Endothelial cell of umbilical vein (primary cell): ENCODE measurements at regions not wholly inside any gene's neighbourhood (a gene's known extent, or its start where the extent isn't known, plus 50 kb on each side); places are given as distances from the start of the nearest gene placed in this dataset.

Source experiments
- BruUV-seq: library from RNA; stranded (reverse); fragments of 400-500 nt; replicated peaks from 2 replicates; lab custom pipeline; 2021; lab: Mats Ljungman, UMichigan
- CTCF ChIA-PET: fragments of 300-600, 350-600 bp; sonication (Branson Sonifier 250); formaldehyde crosslinking; loops from one replicate; lab custom pipeline; 2021; ENCODE audit warnings: antibody characterized with exemption, inconsistent platforms; lab: Charles Lee
- POLR2A ChIA-PET: fragments of 300-600, 350-600 bp; sonication (Branson Sonifier 250); formaldehyde crosslinking; loops from one replicate; lab custom pipeline; 2021; ENCODE audit warnings: antibody characterized with exemption, inconsistent platforms; lab: Charles Lee
- DNase-seq: peaks from one replicate; pipeline ENCODE4 v3.0.0-alpha.2; 2011; ENCODE audit warnings: low read depth, low spot score
- FAIRE-seq: peaks from 2 replicates; lab custom pipeline; 2011; peaks lifted over from hg19 to GRCh38; lab: Jason Lieb, UNC
- H2AFZ ChIP-seq: 2 replicates; pipeline ENCODE4 v1.6.0; 2012; ENCODE audit warnings: low read depth, low read length, control low read depth, inconsistent platforms
- H3K27ac ChIP-seq: 2 replicates; pipeline ENCODE4 v1.5.1; 2011; ENCODE audit warnings: low read depth, mild to moderate bottlenecking, control low read depth, low read length, moderate library complexity; ENCODE audit not compliant: insufficient read depth
- H3K27me3 ChIP-seq, 2 experiments: 2 replicates each; pipeline versions ENCODE4 v1.6.0 to v1.6.1; 2011; ENCODE audit warnings: low read length in 2 of 2, mixed read lengths in 1 of 2; ENCODE audit not compliant: control insufficient read depth in 2 of 2, insufficient read depth in 2 of 2
- H3K36me3 ChIP-seq, 2 experiments: 2 replicates in 1 of 2; 3 replicates in 1 of 2; pipeline ENCODE4 v1.5.1; 2011; ENCODE audit warnings: low read length in 2 of 2, mild to moderate bottlenecking in 1 of 2, moderate library complexity in 1 of 2; ENCODE audit not compliant: control insufficient read depth in 2 of 2, insufficient read depth in 2 of 2; ENCODE audit errors: extremely low read depth in 1 of 2
- H3K4me1 ChIP-seq: 3 replicates; pipeline ENCODE4 v1.5.1; 2011; ENCODE audit warnings: mild to moderate bottlenecking, low read length; ENCODE audit not compliant: control insufficient read depth, insufficient read depth; ENCODE audit errors: extremely low read depth
- H3K4me2 ChIP-seq: 2 replicates; pipeline ENCODE4 v1.6.1; 2011; ENCODE audit warnings: low read length, control low read depth, mixed read lengths; ENCODE audit not compliant: insufficient read depth
- H3K4me3 ChIP-seq, 3 experiments: fragments of 200-600 bp in 1 of 3; sonication (generic), shearing (Covaris generic) in 1 of 3; replicated peaks in 1 of 3; 2 replicates each; pipeline ENCODE4 v1.5.1; 2011 to 2016; ENCODE audit warnings: control low read depth in 3 of 3, low read length in 3 of 3, mild to moderate bottlenecking in 2 of 3, inconsistent platforms in 1 of 3, low read depth in 1 of 3, moderate library complexity in 1 of 3; ENCODE audit not compliant: insufficient read depth in 1 of 3
- H3K79me2 ChIP-seq: 2 replicates; pipeline ENCODE4 v1.6.0; 2012; ENCODE audit warnings: low read length, inconsistent platforms; ENCODE audit not compliant: control insufficient read depth, insufficient read depth
- H3K9ac ChIP-seq: replicated peaks from 2 replicates; pipeline ENCODE3; 2011; ENCODE audit warnings: low read length, control low read depth; ENCODE audit not compliant: insufficient read depth; ENCODE audit errors: extremely low read depth
- H3K9me1 ChIP-seq: replicated peaks from 3 replicates; pipeline ENCODE4 v1.6.0; 2011; ENCODE audit warnings: mild to moderate bottlenecking, low read length; ENCODE audit not compliant: control insufficient read depth, insufficient read depth; ENCODE audit errors: extremely low read depth
- H3K9me3 ChIP-seq: replicated peaks from 2 replicates; pipeline ENCODE4 v1.5.1; 2012; ENCODE audit warnings: low read length, inconsistent platforms; ENCODE audit not compliant: control insufficient read depth, insufficient read depth
- H4K20me1 ChIP-seq: replicated peaks from 2 replicates; pipeline ENCODE3; 2011; ENCODE audit warnings: mild to moderate bottlenecking, low read length; ENCODE audit not compliant: control insufficient read depth, insufficient read depth; ENCODE audit errors: extremely low read depth
- EZH2 ChIP-seq: IDR thresholded peaks from 2 replicates; pipeline ENCODE4 v1.6.1; 2012; ENCODE audit warnings: borderline replicate concordance, low read depth, mild to moderate bottlenecking, moderate library complexity, low read length, inconsistent platforms; ENCODE audit not compliant: severe bottlenecking
- FOS ChIP-seq: IDR thresholded peaks from 2 replicates; pipeline ENCODE4 v1.6.1; 2011; ENCODE audit warnings: mild to moderate bottlenecking, low read length, moderate library complexity, borderline replicate concordance; ENCODE audit not compliant: insufficient read depth
- GATA2 ChIP-seq: IDR thresholded peaks from 2 replicates; pipeline ENCODE4 v1.7.0; 2011; ENCODE audit warnings: low read depth, mild to moderate bottlenecking, moderate library complexity, mixed read lengths, low read length; ENCODE audit not compliant: insufficient read length, insufficient read depth
- JUN ChIP-seq: IDR thresholded peaks from 2 replicates; pipeline ENCODE4 v1.6.1; 2011; ENCODE audit warnings: borderline replicate concordance, low read depth; ENCODE audit not compliant: insufficient read length, insufficient read depth
- MYC ChIP-seq: IDR thresholded peaks from one replicate; pipeline ENCODE4 v1.6.1; 2011; ENCODE audit warnings: mild to moderate bottlenecking, low read depth, low read length
- POLR2A ChIP-seq: IDR thresholded peaks from 2 replicates; pipeline ENCODE4 v1.6.1; 2012; ENCODE audit warnings: low read depth, mild to moderate bottlenecking, control low read depth, low read length
- POLR2AphosphoS5 ChIP-seq: IDR thresholded peaks from 2 replicates; pipeline ENCODE4 v1.6.1; 2012; ENCODE audit warnings: low read depth, mild to moderate bottlenecking, control low read depth, low read length, moderate library complexity; ENCODE audit not compliant: insufficient read depth
- dilution Hi-C: fragments of 300-500 bp; cut with MboI; formaldehyde crosslinking; loops from one replicate; pipeline ENCODE4 v1.15.0; 2019; ENCODE audit warnings: low sequenced_read_pairs; ENCODE audit not compliant: extremely low pct_ligation_motif_present
- intact Hi-C: fragments of 100-400 bp; cut with micrococcal nuclease; formaldehyde crosslinking; loops from one replicate; pipeline ENCODE4 v1.10.0; 2022
- TF ChIP-seq, protein P1 (sequence below): IDR thresholded peaks from 2 replicates; pipeline ENCODE4 v1.6.1; 2011; ENCODE audit not compliant: insufficient read depth, insufficient read length
- TF ChIP-seq, protein P2 (sequence below), 2 donors: IDR thresholded peaks; 1 replicate in 1 of 2; 2 replicates in 1 of 2; pipeline ENCODE4 v1.5.1; 2011; ENCODE audit warnings: low read length in 2 of 2, mild to moderate bottlenecking in 2 of 2, moderate library complexity in 2 of 2, control low read depth in 1 of 2, inconsistent platforms in 1 of 2, low read depth in 1 of 2; ENCODE audit not compliant: insufficient read depth in 1 of 2; ENCODE audit errors: extremely low read depth in 1 of 2

DNA sequence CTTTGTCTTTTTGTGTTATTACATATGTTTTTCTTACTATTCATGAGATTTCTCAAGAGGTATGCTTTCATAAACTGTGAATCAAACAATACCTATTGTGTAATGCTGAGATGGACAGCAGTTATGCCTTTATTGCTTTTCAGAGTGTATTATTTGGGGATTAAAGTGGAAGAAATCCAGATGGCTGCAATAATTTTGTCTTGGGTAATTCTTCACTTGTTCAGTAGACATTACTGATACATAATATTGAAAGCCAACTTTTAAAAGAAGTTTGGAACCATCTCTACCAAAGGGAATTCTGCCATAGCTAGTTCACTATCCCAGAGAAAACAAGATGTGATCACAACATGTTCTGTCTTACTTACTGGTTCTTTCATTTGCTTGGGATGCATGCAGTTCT lies 253.4 kb upstream of the ZSWIM2 start:
- ChIA-PET POLR2A (no interaction called here), CTCF (no interaction called here)
- dilution Hi-C loops (no loop called here), intact Hi-C loops (no loop called here)
- H3K27ac ChIP-seq, result no peak overlapping the region
- no TSS peak for BruUV-seq
- no peaks in the 10 kb centered on the region for H3K9me1 ChIP-seq
- no peaks in the 10 kb centered on the region for H3K36me3 ChIP-seq
- TF ChIP-seq EZH2, result no peak
- no peak for TF ChIP-seq GATA2
- TF ChIP-seq, protein P1, sequence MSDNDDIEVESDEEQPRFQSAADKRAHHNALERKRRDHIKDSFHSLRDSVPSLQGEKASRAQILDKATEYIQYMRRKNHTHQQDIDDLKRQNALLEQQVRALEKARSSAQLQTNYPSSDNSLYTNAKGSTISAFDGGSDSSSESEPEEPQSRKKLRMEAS, result no peak
- TF ChIP-seq POLR2A, result no peak
- TF ChIP-seq, protein P2, sequence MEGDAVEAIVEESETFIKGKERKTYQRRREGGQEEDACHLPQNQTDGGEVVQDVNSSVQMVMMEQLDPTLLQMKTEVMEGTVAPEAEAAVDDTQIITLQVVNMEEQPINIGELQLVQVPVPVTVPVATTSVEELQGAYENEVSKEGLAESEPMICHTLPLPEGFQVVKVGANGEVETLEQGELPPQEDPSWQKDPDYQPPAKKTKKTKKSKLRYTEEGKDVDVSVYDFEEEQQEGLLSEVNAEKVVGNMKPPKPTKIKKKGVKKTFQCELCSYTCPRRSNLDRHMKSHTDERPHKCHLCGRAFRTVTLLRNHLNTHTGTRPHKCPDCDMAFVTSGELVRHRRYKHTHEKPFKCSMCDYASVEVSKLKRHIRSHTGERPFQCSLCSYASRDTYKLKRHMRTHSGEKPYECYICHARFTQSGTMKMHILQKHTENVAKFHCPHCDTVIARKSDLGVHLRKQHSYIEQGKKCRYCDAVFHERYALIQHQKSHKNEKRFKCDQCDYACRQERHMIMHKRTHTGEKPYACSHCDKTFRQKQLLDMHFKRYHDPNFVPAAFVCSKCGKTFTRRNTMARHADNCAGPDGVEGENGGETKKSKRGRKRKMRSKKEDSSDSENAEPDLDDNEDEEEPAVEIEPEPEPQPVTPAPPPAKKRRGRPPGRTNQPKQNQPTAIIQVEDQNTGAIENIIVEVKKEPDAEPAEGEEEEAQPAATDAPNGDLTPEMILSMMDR (IDR thresholded peaks at IDR 0.05; ENCODE audit: extremely low read depth in 1 of 2, insufficient read depth in 1 of 2, low read depth in 1 of 2, low read length in 2 of 2), result no peak
- no peak for TF ChIP-seq POLR2AphosphoS5
- no peak for TF ChIP-seq MYC
- TF ChIP-seq FOS, result no peak
- no peak for TF ChIP-seq JUN
- no peaks in the 10 kb centered on the region for H4K20me1 ChIP-seq
- DNase-seq, result no peak
- no peak overlapping the region for H3K4me2 ChIP-seq
- no peak overlapping the region for H3K9ac ChIP-seq
- no peaks in the 10 kb centered on the region for H3K9me3 ChIP-seq
- no peak overlapping the region for H2AFZ ChIP-seq
- FAIRE-seq, result no peak
- no peaks in the 10 kb centered on the region for H3K79me2 ChIP-seq
- H3K27me3 ChIP-seq, result no peaks in the 10 kb centered on the region
- no peak overlapping the region for H3K4me3 ChIP-seq
- no peaks in the 10 kb centered on the region for H3K4me1 ChIP-seq
